ENCODE measurements at regions not wholly inside any gene's neighbourhood (a gene's known extent, or its start where the extent isn't known, plus 50 kb on each side); places are given as distances from the start of the nearest gene placed in this dataset.

- TF ChIP-seq EZH2 (IDR thresholded peaks at IDR 0.05; ENCODE audit: insufficient read depth, poor library complexity, severe bottlenecking) (no peak), EZH2phosphoT487 (IDR thresholded peaks at IDR 0.05; ENCODE audit: insufficient read depth, low read depth) (no peak)
These were observed 235.1 kb upstream of the ZNF804A start for GRCh38 chr2:184363213-184363612.

All from GM23248 (cell line).